Tibial nerve (tissue), 3 donors: ENCODE measurements at regions not wholly inside any gene's neighbourhood (a gene's known extent, or its start where the extent isn't known, plus 50 kb on each side); places are given as distances from the start of the nearest gene placed in this dataset.

ENCODE experiments used
- POLR2A ChIP-seq, 2 donors: fragments of 450-650 bp; IDR thresholded peaks; one replicate each; pipeline ENCODE4 v1.6.1; 2017; ENCODE audit warnings: antibody characterized with exemption in 2 of 2, mild to moderate bottlenecking in 2 of 2, moderate library complexity in 2 of 2
- TF ChIP-seq, protein P1 (sequence below), 5 experiments: fragments of 200-600 bp in 3 of 5; fragments of 450-650 bp in 2 of 5; sonication (generic) in 3 of 5; IDR thresholded peaks; one replicate each; pipeline ENCODE4 v1.5.1; 2016 to 2019; ENCODE audit warnings: antibody characterized with exemption in 5 of 5, mild to moderate bottlenecking in 3 of 5, moderate library complexity in 2 of 5

DNA sequence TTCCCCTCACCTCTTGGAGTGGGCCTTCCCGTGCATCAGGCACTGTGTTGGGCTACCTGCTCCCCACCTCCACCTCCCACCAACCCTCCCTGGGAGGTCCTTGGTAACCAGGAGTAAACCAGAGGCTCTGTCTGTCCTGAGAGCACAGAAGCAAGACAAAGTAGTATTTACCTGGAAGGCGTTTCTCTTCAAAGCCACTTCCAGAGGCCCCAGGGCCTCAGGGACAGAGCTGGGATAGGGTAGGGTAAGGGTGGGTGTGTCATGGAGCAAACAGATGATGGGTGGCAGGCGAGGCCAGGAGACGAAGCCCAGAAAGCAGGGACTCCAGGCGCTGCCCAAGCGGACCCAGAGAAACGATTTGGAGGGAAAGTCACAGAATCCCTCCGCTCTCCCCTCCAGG is 77.2 kb upstream of the TARDBP start:
- TF ChIP-seq, protein P1, sequence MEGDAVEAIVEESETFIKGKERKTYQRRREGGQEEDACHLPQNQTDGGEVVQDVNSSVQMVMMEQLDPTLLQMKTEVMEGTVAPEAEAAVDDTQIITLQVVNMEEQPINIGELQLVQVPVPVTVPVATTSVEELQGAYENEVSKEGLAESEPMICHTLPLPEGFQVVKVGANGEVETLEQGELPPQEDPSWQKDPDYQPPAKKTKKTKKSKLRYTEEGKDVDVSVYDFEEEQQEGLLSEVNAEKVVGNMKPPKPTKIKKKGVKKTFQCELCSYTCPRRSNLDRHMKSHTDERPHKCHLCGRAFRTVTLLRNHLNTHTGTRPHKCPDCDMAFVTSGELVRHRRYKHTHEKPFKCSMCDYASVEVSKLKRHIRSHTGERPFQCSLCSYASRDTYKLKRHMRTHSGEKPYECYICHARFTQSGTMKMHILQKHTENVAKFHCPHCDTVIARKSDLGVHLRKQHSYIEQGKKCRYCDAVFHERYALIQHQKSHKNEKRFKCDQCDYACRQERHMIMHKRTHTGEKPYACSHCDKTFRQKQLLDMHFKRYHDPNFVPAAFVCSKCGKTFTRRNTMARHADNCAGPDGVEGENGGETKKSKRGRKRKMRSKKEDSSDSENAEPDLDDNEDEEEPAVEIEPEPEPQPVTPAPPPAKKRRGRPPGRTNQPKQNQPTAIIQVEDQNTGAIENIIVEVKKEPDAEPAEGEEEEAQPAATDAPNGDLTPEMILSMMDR (IDR thresholded peaks at IDR 0.05) = no peak
- no peak for TF ChIP-seq POLR2A (IDR thresholded peaks at IDR 0.05)
